Keratinocyte (primary cell): ENCODE measurements at regions not wholly inside any gene's neighbourhood (a gene's known extent, or its start where the extent isn't known, plus 50 kb on each side); places are given as distances from the start of the nearest gene placed in this dataset.

Experiments
- DNase-seq: peaks from one replicate; pipeline ENCODE4 v3.0.0-alpha.2; 2011; ENCODE audit warnings: low read depth, missing footprints, low spot score
- FAIRE-seq: peaks from 2 replicates; lab custom pipeline; 2011; peaks lifted over from hg19 to GRCh38; lab: Jason Lieb, UNC
- H2AFZ ChIP-seq: 2 replicates; pipeline ENCODE4 v1.6.0; 2012; ENCODE audit warnings: low read length, control low read depth, inconsistent platforms; ENCODE audit not compliant: control insufficient read depth
- H3K27ac ChIP-seq: 2 replicates; pipeline ENCODE4 v1.5.1; 2011; ENCODE audit warnings: low read length; ENCODE audit not compliant: control insufficient read depth, insufficient read depth
- H3K27me3 ChIP-seq: 3 replicates; pipeline ENCODE4 v1.6.0; 2011; ENCODE audit warnings: low read length; ENCODE audit not compliant: control insufficient read depth, insufficient read depth; ENCODE audit errors: extremely low read depth
- H3K36me3 ChIP-seq, 2 experiments: 2 replicates in 1 of 2; 3 replicates in 1 of 2; pipeline ENCODE4 v1.5.1; 2011; ENCODE audit warnings: low read length in 2 of 2, mild to moderate bottlenecking in 1 of 2; ENCODE audit not compliant: control insufficient read depth in 2 of 2, insufficient read depth in 2 of 2; ENCODE audit errors: extremely low read depth in 1 of 2
- H3K4me1 ChIP-seq: 3 replicates; pipeline ENCODE4 v1.5.1; 2011; ENCODE audit warnings: low read length; ENCODE audit not compliant: control insufficient read depth, insufficient read depth; ENCODE audit errors: extremely low read depth
- H3K4me2 ChIP-seq: 3 replicates; pipeline ENCODE4 v1.6.0; 2011; ENCODE audit warnings: low read depth, low read length; ENCODE audit not compliant: control insufficient read depth, insufficient read depth; ENCODE audit errors: extremely low read depth
- H3K4me3 ChIP-seq, 3 experiments: fragments of 200-600 bp in 1 of 3; sonication (generic) in 1 of 3; 2 replicates in 2 of 3; 3 replicates in 1 of 3; pipeline ENCODE4 v1.5.1; 2011 to 2016; ENCODE audit warnings: low read length in 3 of 3, mild to moderate bottlenecking in 3 of 3, control low read depth in 2 of 3, inconsistent platforms in 1 of 3, low read depth in 1 of 3, mixed read lengths in 1 of 3, mixed run types in 1 of 3, moderate library complexity in 1 of 3; ENCODE audit not compliant: control insufficient read depth in 2 of 3, insufficient read depth in 2 of 3; ENCODE audit errors: extremely low read depth in 1 of 3
- H3K79me2 ChIP-seq: 2 replicates; pipeline ENCODE4 v1.6.0; 2012; ENCODE audit warnings: low read length; ENCODE audit not compliant: control insufficient read depth, insufficient read depth
- H3K9ac ChIP-seq: 3 replicates; pipeline ENCODE4 v1.6.0; 2011; ENCODE audit warnings: low read length; ENCODE audit not compliant: control insufficient read depth, insufficient read depth; ENCODE audit errors: extremely low read depth
- H3K9me1 ChIP-seq: 3 replicates; pipeline ENCODE4 v1.6.0; 2011; ENCODE audit warnings: low read length; ENCODE audit not compliant: control insufficient read depth, insufficient read depth; ENCODE audit errors: extremely low read depth
- H3K9me3 ChIP-seq: 2 replicates; pipeline ENCODE4 v1.5.1; 2012; ENCODE audit warnings: low read depth, low read length; ENCODE audit not compliant: control insufficient read depth
- H4K20me1 ChIP-seq: 3 replicates; pipeline ENCODE4 v1.6.0; 2011; ENCODE audit warnings: low read length; ENCODE audit not compliant: control insufficient read depth, insufficient read depth; ENCODE audit errors: extremely low read depth
- EZH2 ChIP-seq: IDR thresholded peaks from one replicate; pipeline ENCODE4 v1.6.1; 2012; ENCODE audit warnings: inconsistent platforms, mild to moderate bottlenecking, low read length, moderate library complexity
- dilution Hi-C: fragments of 300-500 bp; cut with MboI; formaldehyde crosslinking; loops from one replicate; pipeline ENCODE4 v1.7.0; 2020; ENCODE audit warnings: low sequenced_read_pairs; ENCODE audit not compliant: extremely low pct_ligation_motif_present
- TF ChIP-seq, protein P1 (sequence below), 3 experiments: IDR thresholded peaks in 1 of 3; conservative IDR thresholded peaks in 1 of 3; optimal IDR thresholded peaks in 1 of 3; 2 replicates in 2 of 3; 3 replicates in 1 of 3; pipeline versions ENCODE3 to v1.5.1; 2011; ENCODE audit warnings: low read length in 3 of 3, mild to moderate bottlenecking in 3 of 3, moderate library complexity in 2 of 3, control low read depth in 1 of 3, inconsistent platforms in 1 of 3; ENCODE audit not compliant: insufficient read depth in 2 of 3; ENCODE audit errors: extremely low read depth in 1 of 3

DNA sequence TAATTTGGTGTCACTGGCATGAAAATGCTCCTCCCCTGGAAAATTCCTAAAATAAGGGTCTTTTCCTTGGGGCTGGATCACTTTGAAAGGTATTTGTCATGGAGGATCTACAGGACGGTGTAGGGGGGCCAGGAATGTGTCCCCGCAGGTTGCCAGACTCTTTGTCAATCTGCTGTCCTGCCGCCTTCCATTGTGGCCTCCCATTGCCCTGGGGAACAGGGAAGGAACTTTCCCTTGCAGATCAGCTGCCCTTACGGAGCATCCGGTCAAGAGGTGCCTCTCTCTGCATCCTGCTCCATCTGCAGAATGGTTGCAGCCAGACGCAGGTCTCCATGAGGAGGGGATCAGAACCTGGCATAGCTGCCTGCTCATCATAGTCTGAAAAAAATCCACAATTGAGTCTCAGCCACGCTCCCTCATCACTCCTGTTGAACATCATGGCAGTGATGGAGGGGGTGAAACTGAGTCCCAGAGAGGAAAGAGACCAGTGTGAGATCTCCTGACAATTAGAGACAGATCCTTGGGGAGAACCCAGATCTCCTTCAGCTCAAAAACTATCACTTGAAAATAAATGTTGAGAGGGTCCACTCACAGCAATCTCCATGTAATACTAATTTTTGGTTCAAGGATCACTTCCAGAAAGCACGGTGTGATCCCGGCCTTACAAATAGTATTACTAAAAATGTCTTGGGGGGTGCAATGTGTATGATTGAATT, 244.8 kb downstream of the MYCN start:
- FAIRE-seq (no peak), DNase-seq (no peak)
- dilution Hi-C loops: no loop called here
- Histone ChIP-seq H3K27me3 (no peaks in the 10 kb centered on the region), H4K20me1 (no peaks in the 10 kb centered on the region), H3K9me3 (no peaks in the 10 kb centered on the region), H3K9ac (no peak overlapping the region), H3K4me2 (no peak overlapping the region), H3K4me3 (no peak overlapping the region), H2AFZ (no peak overlapping the region), H3K27ac (no peak overlapping the region), H3K79me2 (no peaks in the 10 kb centered on the region), H3K9me1 (no peaks in the 10 kb centered on the region), H3K4me1 (no peaks in the 10 kb centered on the region), H3K36me3 (no peaks in the 10 kb centered on the region)
- TF ChIP-seq EZH2: no peak
- TF ChIP-seq, protein P1, sequence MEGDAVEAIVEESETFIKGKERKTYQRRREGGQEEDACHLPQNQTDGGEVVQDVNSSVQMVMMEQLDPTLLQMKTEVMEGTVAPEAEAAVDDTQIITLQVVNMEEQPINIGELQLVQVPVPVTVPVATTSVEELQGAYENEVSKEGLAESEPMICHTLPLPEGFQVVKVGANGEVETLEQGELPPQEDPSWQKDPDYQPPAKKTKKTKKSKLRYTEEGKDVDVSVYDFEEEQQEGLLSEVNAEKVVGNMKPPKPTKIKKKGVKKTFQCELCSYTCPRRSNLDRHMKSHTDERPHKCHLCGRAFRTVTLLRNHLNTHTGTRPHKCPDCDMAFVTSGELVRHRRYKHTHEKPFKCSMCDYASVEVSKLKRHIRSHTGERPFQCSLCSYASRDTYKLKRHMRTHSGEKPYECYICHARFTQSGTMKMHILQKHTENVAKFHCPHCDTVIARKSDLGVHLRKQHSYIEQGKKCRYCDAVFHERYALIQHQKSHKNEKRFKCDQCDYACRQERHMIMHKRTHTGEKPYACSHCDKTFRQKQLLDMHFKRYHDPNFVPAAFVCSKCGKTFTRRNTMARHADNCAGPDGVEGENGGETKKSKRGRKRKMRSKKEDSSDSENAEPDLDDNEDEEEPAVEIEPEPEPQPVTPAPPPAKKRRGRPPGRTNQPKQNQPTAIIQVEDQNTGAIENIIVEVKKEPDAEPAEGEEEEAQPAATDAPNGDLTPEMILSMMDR (optimal IDR thresholded peaks at IDR 0.05 in 1 of 3, IDR thresholded peaks at IDR 0.05 in 1 of 3, conservative IDR thresholded peaks at IDR 0.05 in 1 of 3; ENCODE audit: extremely low read depth in 1 of 3, insufficient read depth in 2 of 3, low read length in 3 of 3): no peak

GRCh38 chr2:16184341-16184890, 244.1 kb downstream of the MYCN start:
- Histone ChIP-seq H3K79me2 (no peaks in the 10 kb centered on the region), H3K9me1 (no peaks in the 10 kb centered on the region)
- no peak for FAIRE-seq

More at GRCh38 chr2:16184341-16184890, 244.1 kb downstream of the MYCN start:
- dilution Hi-C loops: no loop called here
- no peak overlapping the region for H3K4me3 ChIP-seq
- no peaks in the 10 kb centered on the region for H3K9me3 ChIP-seq
- no peaks in the 10 kb centered on the region for H3K4me1 ChIP-seq
- no peaks in the 10 kb centered on the region for H4K20me1 ChIP-seq
- no peaks in the 10 kb centered on the region for H3K36me3 ChIP-seq
- no peak overlapping the region for H3K27ac ChIP-seq
- TF ChIP-seq, protein P1 (optimal IDR thresholded peaks at IDR 0.05 in 1 of 3, IDR thresholded peaks at IDR 0.05 in 1 of 3, conservative IDR thresholded peaks at IDR 0.05 in 1 of 3; ENCODE audit: extremely low read depth in 1 of 3, insufficient read depth in 2 of 3, low read length in 3 of 3): no peak
- TF ChIP-seq EZH2: no peak
- no peak for DNase-seq
- H2AFZ ChIP-seq: no peak overlapping the region
- H3K9ac ChIP-seq: no peak overlapping the region
- H3K27me3 ChIP-seq: no peaks in the 10 kb centered on the region
- no peak overlapping the region for H3K4me2 ChIP-seq
